Osteocyte (in vitro differentiated cells): ENCODE measurements at regions not wholly inside any gene's neighbourhood (a gene's known extent, or its start where the extent isn't known, plus 50 kb on each side); places are given as distances from the start of the nearest gene placed in this dataset.

ENCODE experiments used
- DNase-seq: peaks from one replicate; pipeline ENCODE4 v3.0.0; 2021; ENCODE audit warnings: mixed read lengths; ENCODE audit not compliant: unreplicated experiment; ENCODE audit errors: extremely low spot score
- H3K27ac Mint-ChIP-seq: one replicate; pipeline ENCODE4 v1.8.0; 2021; ENCODE audit warnings: mild to moderate bottlenecking, mixed read lengths; ENCODE audit not compliant: unreplicated experiment
- H3K27me3 Mint-ChIP-seq: one replicate; pipeline ENCODE4 v1.8.0; 2021; ENCODE audit warnings: mixed read lengths; ENCODE audit not compliant: unreplicated experiment
- H3K36me3 Mint-ChIP-seq: one replicate; pipeline ENCODE4 v1.8.0; 2021; ENCODE audit warnings: mixed read lengths; ENCODE audit not compliant: unreplicated experiment
- H3K4me1 Mint-ChIP-seq: one replicate; pipeline ENCODE4 v1.8.0; 2021; ENCODE audit warnings: mixed read lengths; ENCODE audit not compliant: unreplicated experiment
- H3K4me3 Mint-ChIP-seq: one replicate; pipeline ENCODE4 v1.8.0; 2021; ENCODE audit warnings: mild to moderate bottlenecking, moderate library complexity, mixed read lengths; ENCODE audit not compliant: unreplicated experiment
- H3K9me3 Mint-ChIP-seq: one replicate; pipeline ENCODE4 v1.8.0; 2021; ENCODE audit warnings: mixed read lengths; ENCODE audit not compliant: unreplicated experiment
- CTCF ChIP-seq: fragments of 200-600 bp; sonication (generic); IDR thresholded peaks from 2 replicates; pipeline ENCODE4 v1.5.0; 2021; ENCODE audit warnings: antibody characterized with exemption, mild to moderate bottlenecking, moderate library complexity

- no peaks in the 10 kb centered on the region for H3K36me3 Mint-ChIP-seq
- no peak for TF ChIP-seq CTCF
- H3K4me1 Mint-ChIP-seq: no peaks in the 10 kb centered on the region
- no peak overlapping the region for H3K4me3 Mint-ChIP-seq
- H3K9me3 Mint-ChIP-seq: peaks cover 5% of the 10 kb centered on the region
- DNase-seq: no peak
- H3K27ac Mint-ChIP-seq: no peak overlapping the region
- no peaks in the 10 kb centered on the region for H3K27me3 Mint-ChIP-seq
Measured at GRCh38 chr16:9270424-9270823, 179.0 kb downstream of the HAPSTR1 start.

GRCh38 chr16:9270941-9271340 lies 179.5 kb downstream of the HAPSTR1 start:
- no peak overlapping the region for H3K4me3 Mint-ChIP-seq
- no peaks in the 10 kb centered on the region for H3K36me3 Mint-ChIP-seq
- no peak for DNase-seq
- no peaks in the 10 kb centered on the region for H3K27me3 Mint-ChIP-seq
- no peak overlapping the region for H3K27ac Mint-ChIP-seq
- peaks cover 1% of the 10 kb centered on the region for H3K9me3 Mint-ChIP-seq
- TF ChIP-seq CTCF: no peak
- H3K4me1 Mint-ChIP-seq: no peaks in the 10 kb centered on the region

GRCh38 chr16:9271841-9272240 lies 180.4 kb downstream of the HAPSTR1 start:
- H3K36me3 Mint-ChIP-seq: no peaks in the 10 kb centered on the region
- TF ChIP-seq CTCF: no peak
- DNase-seq: no peak
- no peak overlapping the region for H3K27ac Mint-ChIP-seq
- H3K4me3 Mint-ChIP-seq: no peak overlapping the region
- H3K4me1 Mint-ChIP-seq: no peaks in the 10 kb centered on the region
- no peaks in the 10 kb centered on the region for H3K27me3 Mint-ChIP-seq
- H3K9me3 Mint-ChIP-seq: no peaks in the 10 kb centered on the region

- Mint-ChIP-seq H3K27ac (no peak overlapping the region), H3K4me1 (no peaks in the 10 kb centered on the region), H3K4me3 (no peak overlapping the region), H3K9me3 (no peaks in the 10 kb centered on the region), H3K27me3 (no peaks in the 10 kb centered on the region), H3K36me3 (no peaks in the 10 kb centered on the region)
- no peak for DNase-seq
- no peak for TF ChIP-seq CTCF
Measured at GRCh38 chr16:9275377-9275776, 183.9 kb downstream of the HAPSTR1 start.

- no peaks in the 10 kb centered on the region for H3K36me3 Mint-ChIP-seq
- no peak overlapping the region for H3K27ac Mint-ChIP-seq
Measured at GRCh38 chr16:9275816-9276354, 184.4 kb downstream of the HAPSTR1 start.

More at GRCh38 chr16:9275816-9276354, 184.4 kb downstream of the HAPSTR1 start:
- H3K27me3 Mint-ChIP-seq: no peaks in the 10 kb centered on the region
- H3K4me1 Mint-ChIP-seq: no peaks in the 10 kb centered on the region
- no peak overlapping the region for H3K4me3 Mint-ChIP-seq
- H3K9me3 Mint-ChIP-seq: no peaks in the 10 kb centered on the region
- TF ChIP-seq CTCF: no peak
- DNase-seq: no peak
